GM23338 (cell line): ENCODE measurements at regions not wholly inside any gene's neighbourhood (a gene's known extent, or its start where the extent isn't known, plus 50 kb on each side); places are given as distances from the start of the nearest gene placed in this dataset.
"Not testable (repeated sequence)": the region's sequence is repeated elsewhere in the genome, so short reads cannot be mapped to it uniquely, and the experiment has no call there.

Source experiments
- ATAC-seq: fragments of 200-7000 bp; cut with Tn5 transposase; 3 replicates; pipeline ENCODE4 v1.9.1; 2020
- DNase-seq: peaks from one replicate; pipeline ENCODE4 v3.0.0-alpha.2; 2015; ENCODE audit warnings: low spot score
- H2AFZ ChIP-seq: fragments of 200-600 bp; sonication (generic); 2 replicates; pipeline ENCODE4 v1.8.0; 2016; ENCODE audit warnings: antibody characterized with exemption, mild to moderate bottlenecking, moderate library complexity
- H3F3A ChIP-seq: fragments of 200-600 bp; sonication (generic); replicated peaks from 2 replicates; pipeline ENCODE4 v1.8.0; 2017; ENCODE audit warnings: antibody characterized with exemption, mixed run types, low read depth
- H3K27ac ChIP-seq: fragments of 200-600 bp; sonication (generic); 2 replicates; pipeline ENCODE4 v1.6.1; 2016; ENCODE audit warnings: low read depth
- H3K27me3 ChIP-seq: fragments of 200-600 bp; sonication (generic); 2 replicates; pipeline ENCODE4 v1.8.0; 2016; ENCODE audit warnings: mild to moderate bottlenecking, mixed run types, moderate library complexity; ENCODE audit not compliant: insufficient read depth
- H3K36me3 ChIP-seq: fragments of 200-600 bp; sonication (generic); 2 replicates; pipeline ENCODE4 v1.8.0; 2016; ENCODE audit warnings: mild to moderate bottlenecking; ENCODE audit not compliant: insufficient read depth
- H3K4me1 ChIP-seq: fragments of 200-600 bp; sonication (generic); 2 replicates; pipeline ENCODE4 v1.8.0; 2016; ENCODE audit warnings: mild to moderate bottlenecking, moderate library complexity; ENCODE audit not compliant: insufficient read depth
- H3K4me2 ChIP-seq: fragments of 200-600 bp; sonication (generic); 2 replicates; pipeline ENCODE4 v1.7.1; 2017; ENCODE audit warnings: mixed run types
- H3K4me3 ChIP-seq: fragments of 200-600 bp; sonication (generic); 2 replicates; pipeline ENCODE4 v1.6.1; 2016; ENCODE audit warnings: mixed run types
- H3K79me2 ChIP-seq: fragments of 200-600 bp; sonication (generic); replicated peaks from 2 replicates; pipeline ENCODE4 v1.8.0; 2017; ENCODE audit warnings: mild to moderate bottlenecking; ENCODE audit not compliant: insufficient read depth
- H3K9me2 ChIP-seq: fragments of 200-600 bp; sonication (generic); 2 replicates; pipeline ENCODE4 v1.8.0; 2017; ENCODE audit not compliant: insufficient read depth
- H4K20me1 ChIP-seq: fragments of 200-600 bp; sonication (generic); replicated peaks from 2 replicates; pipeline ENCODE4 v1.8.0; 2017; ENCODE audit warnings: mild to moderate bottlenecking; ENCODE audit not compliant: insufficient read depth
- H3K27ac Mint-ChIP-seq: 2 replicates; pipeline ENCODE4 v1.8.0; 2020; ENCODE audit warnings: inconsistent platforms, mild to moderate bottlenecking, moderate library complexity, mixed read lengths
- H3K27me3 Mint-ChIP-seq: 3 replicates; pipeline ENCODE4 v1.8.0; 2022; ENCODE audit warnings: low read depth, mild to moderate bottlenecking, moderate library complexity, mixed read lengths, inconsistent platforms; ENCODE audit not compliant: insufficient read depth, poor library complexity
- H3K36me3 Mint-ChIP-seq: 3 replicates; pipeline ENCODE4 v1.8.0; 2021; ENCODE audit warnings: low read depth, mild to moderate bottlenecking, inconsistent platforms, moderate library complexity, mixed read lengths
- H3K4me1 Mint-ChIP-seq: 3 replicates; pipeline ENCODE4 v1.8.0; 2020; ENCODE audit warnings: mild to moderate bottlenecking, inconsistent platforms, mixed read lengths
- H3K4me3 Mint-ChIP-seq: 3 replicates; pipeline ENCODE4 v1.8.0; 2021; ENCODE audit warnings: moderate library complexity, mild to moderate bottlenecking, inconsistent platforms, mixed read lengths
- H3K9me3 Mint-ChIP-seq: 3 replicates; pipeline ENCODE4 v1.8.0; 2020; ENCODE audit warnings: moderate library complexity, mild to moderate bottlenecking, inconsistent platforms, mixed read lengths

- H3K27me3 ChIP-seq, H3K4me1 Mint-ChIP-seq, H4K20me1 ChIP-seq, H3K4me3 Mint-ChIP-seq, DNase-seq, H2AFZ ChIP-seq, H3K4me2 ChIP-seq, H3K27me3 Mint-ChIP-seq, H3K27ac ChIP-seq, H3K27ac Mint-ChIP-seq, H3F3A ChIP-seq, H3K79me2 ChIP-seq, H3K9me3 Mint-ChIP-seq, H3K4me3 ChIP-seq, H3K36me3 Mint-ChIP-seq, H3K9me2 ChIP-seq, H3K4me1 ChIP-seq, H3K36me3 ChIP-seq, ATAC-seq: not testable (repeated sequence)
Measured at GRCh38 chr15:21551809-21552208, 111.5 kb upstream of the POTEB3 start.

- DNase-seq, H3K36me3 ChIP-seq, H3K4me3 Mint-ChIP-seq, H3K4me1 Mint-ChIP-seq, H3K4me3 ChIP-seq, H3K4me2 ChIP-seq, H3K9me3 Mint-ChIP-seq, H3K27me3 Mint-ChIP-seq, H3K9me2 ChIP-seq, H3K79me2 ChIP-seq, H3K27ac ChIP-seq, H3K36me3 Mint-ChIP-seq, H3F3A ChIP-seq, H3K27ac Mint-ChIP-seq, H3K27me3 ChIP-seq, H2AFZ ChIP-seq, H3K4me1 ChIP-seq, H4K20me1 ChIP-seq, ATAC-seq: not testable (repeated sequence)
Measured at GRCh38 chr15:21546182-21546903, 106.0 kb upstream of the POTEB3 start.

DNA sequence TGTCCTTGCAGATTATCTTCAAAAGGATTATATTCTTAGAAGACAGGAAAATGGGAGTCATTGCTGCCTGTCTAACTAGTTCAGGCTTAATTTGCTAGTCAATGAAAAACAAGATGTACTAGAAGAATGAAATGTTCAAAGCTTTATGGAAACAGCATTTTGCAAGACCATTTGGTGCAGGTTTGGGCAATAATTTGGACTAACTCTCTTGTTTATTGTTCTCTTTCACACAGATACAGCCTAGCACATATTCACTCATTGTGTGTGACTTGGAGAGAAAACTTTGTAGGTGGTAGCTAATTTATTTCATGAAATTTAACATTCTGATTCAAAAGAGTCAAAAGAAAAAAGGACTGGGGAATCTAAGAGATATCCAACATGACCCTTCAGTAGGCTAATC, 92.5 kb upstream of the POTEB3 start:
- not testable (repeated sequence) for H3K4me2 ChIP-seq, H3K36me3 Mint-ChIP-seq, H3K4me3 Mint-ChIP-seq, H3K27me3 ChIP-seq, H3F3A ChIP-seq, H3K4me3 ChIP-seq, H3K9me2 ChIP-seq, H3K36me3 ChIP-seq, H3K4me1 ChIP-seq, H4K20me1 ChIP-seq, H3K27me3 Mint-ChIP-seq, H3K4me1 Mint-ChIP-seq, DNase-seq, H3K79me2 ChIP-seq, ATAC-seq, H3K27ac ChIP-seq, H2AFZ ChIP-seq, H3K27ac Mint-ChIP-seq
- peaks cover 56% of the 10 kb centered on the region for H3K9me3 Mint-ChIP-seq

DNA sequence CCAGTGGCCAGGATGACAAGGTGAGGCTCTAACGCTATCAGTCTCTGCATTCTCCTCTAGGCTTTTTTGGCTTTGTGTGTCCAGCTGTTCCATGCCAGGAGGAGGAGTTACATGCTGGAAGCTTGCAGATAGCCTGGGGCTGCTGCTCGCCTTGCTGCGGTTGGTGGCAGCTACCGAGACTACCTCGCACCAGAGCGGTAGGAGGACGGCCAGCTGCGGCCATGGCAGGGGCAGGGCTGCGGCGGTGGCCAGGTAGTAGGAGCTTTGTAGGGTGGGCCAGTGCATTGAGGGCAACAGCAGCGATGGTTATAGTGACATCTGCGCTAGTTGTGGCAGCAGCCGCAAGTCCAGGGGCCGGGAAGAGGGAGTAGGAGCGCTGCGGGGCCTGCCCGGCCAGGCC, 75.9 kb upstream of the POTEB3 start:
- not testable (repeated sequence) for H4K20me1 ChIP-seq, H3F3A ChIP-seq, H3K27me3 Mint-ChIP-seq, H3K27ac ChIP-seq, H3K4me2 ChIP-seq, DNase-seq, H3K9me3 Mint-ChIP-seq, H3K4me3 Mint-ChIP-seq, ATAC-seq, H3K4me1 ChIP-seq, H3K27me3 ChIP-seq, H3K36me3 Mint-ChIP-seq, H2AFZ ChIP-seq, H3K79me2 ChIP-seq, H3K27ac Mint-ChIP-seq, H3K9me2 ChIP-seq, H3K36me3 ChIP-seq, H3K4me1 Mint-ChIP-seq, H3K4me3 ChIP-seq

DNA sequence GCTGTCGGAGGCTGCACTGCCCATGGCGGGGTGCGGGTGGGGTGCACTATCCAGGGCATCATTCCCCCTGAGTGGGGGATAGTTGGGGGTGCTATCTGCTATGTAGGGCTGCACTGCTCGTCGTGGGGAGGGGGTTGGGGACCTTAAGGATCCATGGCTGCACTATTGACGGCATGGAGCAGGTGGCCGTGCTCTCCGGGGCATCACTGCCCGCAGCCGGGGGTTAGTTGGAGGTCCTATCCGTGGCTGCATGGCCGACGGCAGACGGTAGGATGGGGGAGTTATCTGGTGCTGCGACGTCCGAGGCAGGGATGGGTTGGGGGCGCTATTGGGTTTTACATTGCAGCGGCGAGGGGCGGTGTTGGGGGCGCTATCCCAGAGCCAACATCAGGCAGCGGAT, 75.0 kb upstream of the POTEB3 start:
- H3K9me3 Mint-ChIP-seq, H3K27me3 ChIP-seq, H3K27me3 Mint-ChIP-seq, H3K79me2 ChIP-seq, H3K27ac ChIP-seq, H3K27ac Mint-ChIP-seq, H3K9me2 ChIP-seq, H2AFZ ChIP-seq, H3K4me1 Mint-ChIP-seq, H3K36me3 ChIP-seq, ATAC-seq, H3K4me1 ChIP-seq, H3F3A ChIP-seq, H3K4me2 ChIP-seq, H4K20me1 ChIP-seq, H3K4me3 Mint-ChIP-seq, H3K4me3 ChIP-seq, H3K36me3 Mint-ChIP-seq, DNase-seq: not testable (repeated sequence)

DNA sequence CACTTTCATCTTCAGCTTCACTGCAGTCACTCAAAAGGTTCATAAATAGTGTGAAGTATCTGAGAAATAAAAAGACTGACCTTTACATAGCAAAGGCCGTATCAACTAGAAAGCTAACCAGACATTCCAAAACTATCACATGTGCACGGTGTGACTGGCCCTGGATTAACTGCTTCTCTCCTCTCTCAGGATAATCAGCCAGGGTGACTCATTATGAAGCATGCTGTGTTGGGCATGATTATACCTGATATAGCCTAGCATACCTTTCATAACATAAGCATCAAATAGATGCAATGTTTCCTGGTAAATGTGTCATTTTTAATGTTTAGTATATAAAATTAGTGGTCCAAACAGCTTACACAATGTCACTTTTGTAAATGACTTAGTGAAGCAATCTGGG, 62.7 kb upstream of the POTEB3 start:
- not testable (repeated sequence) for H3K27me3 Mint-ChIP-seq, ATAC-seq, H3K36me3 ChIP-seq, H3K9me2 ChIP-seq, H3K4me3 Mint-ChIP-seq, H3K4me3 ChIP-seq, H2AFZ ChIP-seq, H3K4me2 ChIP-seq, H3K9me3 Mint-ChIP-seq, H3K36me3 Mint-ChIP-seq, DNase-seq, H3K27me3 ChIP-seq, H3K4me1 ChIP-seq, H3K79me2 ChIP-seq, H4K20me1 ChIP-seq, H3F3A ChIP-seq, H3K27ac Mint-ChIP-seq, H3K4me1 Mint-ChIP-seq, H3K27ac ChIP-seq
